ENCODE measurements at regions not wholly inside any gene's neighbourhood (a gene's known extent, or its start where the extent isn't known, plus 50 kb on each side); places are given as distances from the start of the nearest gene placed in this dataset.
"Not testable (repeated sequence)": the region's sequence is repeated elsewhere in the genome, so short reads cannot be mapped to it uniquely, and the experiment has no call there.

- Histone ChIP-seq H3K9me2 (ENCODE audit: insufficient read depth) (no peaks in the 10 kb centered on the region), H3K4me3 (replicated peaks in 1 of 2; ENCODE audit: low read depth in 1 of 2, low read length in 2 of 2) (no peak overlapping the region), H2AFZ (ENCODE audit: low read depth, low read length, poor library complexity, severe bottlenecking) (no peak overlapping the region), H3K79me2 (ENCODE audit: insufficient read depth, low read length) (no peaks in the 10 kb centered on the region), H3K9ac (ENCODE audit: low read length) (no peak overlapping the region), H3K27ac (ENCODE audit: low read depth, low read length) (no peak overlapping the region), H3K36me3 (ENCODE audit: control insufficient read depth in 1 of 2, insufficient read depth in 2 of 2, low read length in 2 of 2) (no peaks in the 10 kb centered on the region), H3K27me3 (ENCODE audit: insufficient read depth, low read length) (no peaks in the 10 kb centered on the region), H4K20me1 (ENCODE audit: insufficient read depth) (no peaks in the 10 kb centered on the region), H3K4me1 (ENCODE audit: control insufficient read depth in 1 of 2, insufficient read depth in 2 of 2, low read length in 2 of 2) (no peaks in the 10 kb centered on the region), H3K4me2 (ENCODE audit: low read length) (no peak overlapping the region), H3K9me3 (ENCODE audit: control insufficient read depth in 1 of 2, insufficient read depth in 1 of 2, low read depth in 1 of 2, low read length in 2 of 2) (no peaks in the 10 kb centered on the region)
- intact Hi-C loops (cut with micrococcal nuclease), result no loop called here
- BruUV-seq (replicated peaks), result no TSS peak
- ChIA-PET POLR2A (no interaction called here), RAD21 (ENCODE audit: low non-redundant PET in 1 of 2, low total read pairs in 2 of 2, uncharacterized antibody in 2 of 2, unreplicated experiment in 2 of 2) (no interaction called here), CTCF (no interaction called here)
- ATAC-seq (peak; percentile 50; the same call in 1 of the 2 replicates), DNase-seq (ENCODE audit: low read depth, low spot score) (no peak)
- TF ChIP-seq, protein P1, sequence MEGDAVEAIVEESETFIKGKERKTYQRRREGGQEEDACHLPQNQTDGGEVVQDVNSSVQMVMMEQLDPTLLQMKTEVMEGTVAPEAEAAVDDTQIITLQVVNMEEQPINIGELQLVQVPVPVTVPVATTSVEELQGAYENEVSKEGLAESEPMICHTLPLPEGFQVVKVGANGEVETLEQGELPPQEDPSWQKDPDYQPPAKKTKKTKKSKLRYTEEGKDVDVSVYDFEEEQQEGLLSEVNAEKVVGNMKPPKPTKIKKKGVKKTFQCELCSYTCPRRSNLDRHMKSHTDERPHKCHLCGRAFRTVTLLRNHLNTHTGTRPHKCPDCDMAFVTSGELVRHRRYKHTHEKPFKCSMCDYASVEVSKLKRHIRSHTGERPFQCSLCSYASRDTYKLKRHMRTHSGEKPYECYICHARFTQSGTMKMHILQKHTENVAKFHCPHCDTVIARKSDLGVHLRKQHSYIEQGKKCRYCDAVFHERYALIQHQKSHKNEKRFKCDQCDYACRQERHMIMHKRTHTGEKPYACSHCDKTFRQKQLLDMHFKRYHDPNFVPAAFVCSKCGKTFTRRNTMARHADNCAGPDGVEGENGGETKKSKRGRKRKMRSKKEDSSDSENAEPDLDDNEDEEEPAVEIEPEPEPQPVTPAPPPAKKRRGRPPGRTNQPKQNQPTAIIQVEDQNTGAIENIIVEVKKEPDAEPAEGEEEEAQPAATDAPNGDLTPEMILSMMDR (IDR thresholded peaks at IDR 0.05 in 2 of 3, conservative IDR thresholded peaks at IDR 0.05 in 1 of 3; ENCODE audit: borderline replicate concordance in 1 of 3, insufficient read depth in 1 of 3, low read depth in 2 of 3, low read length in 2 of 3), result peak in 2 of 3 experiments; percentile 19 to 28; a peak in 3 of 6 replicates
- TF ChIP-seq, protein P2, sequence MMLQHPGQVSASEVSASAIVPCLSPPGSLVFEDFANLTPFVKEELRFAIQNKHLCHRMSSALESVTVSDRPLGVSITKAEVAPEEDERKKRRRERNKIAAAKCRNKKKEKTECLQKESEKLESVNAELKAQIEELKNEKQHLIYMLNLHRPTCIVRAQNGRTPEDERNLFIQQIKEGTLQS (IDR thresholded peaks at IDR 0.05), result no peak
Observed at GRCh38 chr3:164004205-164004604, 1074.1 kb downstream of the SI start.

GRCh38 chr3:164003016-164003415 is 1075.3 kb downstream of the SI start:
- H3K27me3 ChIP-seq (ENCODE audit: insufficient read depth, low read length); BruUV-seq (replicated peaks); H3K9ac ChIP-seq (ENCODE audit: low read length); H3K9me3 ChIP-seq (ENCODE audit: control insufficient read depth in 1 of 2, insufficient read depth in 1 of 2, low read depth in 1 of 2, low read length in 2 of 2); ATAC-seq; H3K4me3 ChIP-seq (replicated peaks in 1 of 2; ENCODE audit: low read depth in 1 of 2, low read length in 2 of 2); DNase-seq (ENCODE audit: low read depth, low spot score); intact Hi-C loops (cut with micrococcal nuclease); H3K79me2 ChIP-seq (ENCODE audit: insufficient read depth, low read length); H4K20me1 ChIP-seq (ENCODE audit: insufficient read depth); POLR2A ChIA-PET; H3K4me2 ChIP-seq (ENCODE audit: low read length); H3K4me1 ChIP-seq (ENCODE audit: control insufficient read depth in 1 of 2, insufficient read depth in 2 of 2, low read length in 2 of 2); CTCF ChIA-PET; RAD21 ChIA-PET (ENCODE audit: low non-redundant PET in 1 of 2, low total read pairs in 2 of 2, uncharacterized antibody in 2 of 2, unreplicated experiment in 2 of 2); H3K9me2 ChIP-seq (ENCODE audit: insufficient read depth); H2AFZ ChIP-seq (ENCODE audit: low read depth, low read length, poor library complexity, severe bottlenecking); H3K36me3 ChIP-seq (ENCODE audit: control insufficient read depth in 1 of 2, insufficient read depth in 2 of 2, low read length in 2 of 2); H3K27ac ChIP-seq (ENCODE audit: low read depth, low read length): not testable (repeated sequence)

Measured in HCT116 (cell line).